NOMO-1 treated with DMSO at 0.1 percent for 48 hours (cell line): ENCODE measurements at regions not wholly inside any gene's neighbourhood (a gene's known extent, or its start where the extent isn't known, plus 50 kb on each side); places are given as distances from the start of the nearest gene placed in this dataset.
A peak's percentile ranks its signal among the peaks of the same experiment; 100 is the strongest.
"Not testable (repeated sequence)": the region's sequence is repeated elsewhere in the genome, so short reads cannot be mapped to it uniquely, and the experiment has no call there.

ENCODE experiments used
- DNase-seq: peaks from one replicate; lab custom pipeline; 2025; ENCODE audit not compliant: unreplicated experiment; lab: John Stamatoyannopoulos, UW

- no peak for DNase-seq
Observed at GRCh38 chr12:87585882-87586557, 443.2 kb downstream of the C12orf50 start.

GRCh38 chr12:87579091-87579490, 450.1 kb downstream of the C12orf50 start:
- DNase-seq = not testable (repeated sequence)

GRCh38 chr12:87575906-87576305, 453.3 kb downstream of the C12orf50 start:
- DNase-seq = no peak

- not testable (repeated sequence) for DNase-seq
Observed at GRCh38 chr12:87566918-87567317, 462.3 kb downstream of the C12orf50 start.

- no peak for DNase-seq
Observed at GRCh38 chr12:87556985-87557384, 472.2 kb downstream of the C12orf50 start.

GRCh38 chr12:87531213-87531612, 498.0 kb downstream of the C12orf50 start:
- not testable (repeated sequence) for DNase-seq

- no peak for DNase-seq
Observed at GRCh38 chr12:87529413-87529812, 499.8 kb downstream of the C12orf50 start.

- DNase-seq = no peak
Observed at GRCh38 chr12:87520968-87521367, 508.2 kb downstream of the C12orf50 start.

GRCh38 chr12:87518481-87518880, 510.7 kb downstream of the C12orf50 start:
- DNase-seq = no peak

GRCh38 chr12:87518036-87518435, 511.2 kb downstream of the C12orf50 start:
- DNase-seq = no peak

- no peak for DNase-seq
Observed at GRCh38 chr12:87513536-87514280, 515.5 kb downstream of the C12orf50 start.

- no peak for DNase-seq
Observed at GRCh38 chr12:87511371-87511770, 517.8 kb downstream of the C12orf50 start.

GRCh38 chr12:87509237-87509820, 519.9 kb downstream of the C12orf50 start:
- DNase-seq = peak; percentile 89

- no peak for DNase-seq
Observed at GRCh38 chr12:87491598-87491997, 537.6 kb downstream of the C12orf50 start.

- DNase-seq = no peak
Observed at GRCh38 chr12:87491089-87491488, 538.1 kb downstream of the C12orf50 start.

- no peak for DNase-seq
Observed at GRCh38 chr12:87469295-87469694, 559.9 kb downstream of the C12orf50 start.

GRCh38 chr12:87467936-87468335, 561.3 kb downstream of the C12orf50 start:
- DNase-seq = no peak

GRCh38 chr12:87464565-87464964, 564.6 kb downstream of the C12orf50 start:
- no peak for DNase-seq

- DNase-seq = no peak
Observed at GRCh38 chr12:87444039-87444438, 585.2 kb downstream of the C12orf50 start.

GRCh38 chr12:87441511-87441910, 587.7 kb downstream of the C12orf50 start:
- DNase-seq = no peak

- DNase-seq = no peak
Observed at GRCh38 chr12:87439990-87440827, 589.0 kb downstream of the C12orf50 start.
